MCF 10A (cell line): ENCODE measurements at regions not wholly inside any gene's neighbourhood (a gene's known extent, or its start where the extent isn't known, plus 50 kb on each side); places are given as distances from the start of the nearest gene placed in this dataset.

Experiments
- BruUV-seq: library from RNA; stranded (reverse); fragments of 400-500 nt; replicated peaks from 2 replicates; lab custom pipeline; 2021; lab: Mats Ljungman, UMichigan
- CTCF ChIA-PET: fragments of 300-600 bp; sonication (Branson Sonifier 250); formaldehyde crosslinking; extraction: SDS; loops from one replicate; lab custom pipeline; 2021; ENCODE audit warnings: antibody characterized with exemption, inconsistent platforms; lab: Yijun Ruan, JAX
- POLR2A ChIA-PET: fragments of 300-600, 350-650 bp; sonication (Branson Sonifier 250); formaldehyde crosslinking; extraction: SDS; loops from one replicate; lab custom pipeline; 2020; ENCODE audit warnings: antibody characterized with exemption, inconsistent platforms; lab: Yijun Ruan, JAX
- DNase-seq: peaks from one replicate; pipeline ENCODE4 v3.0.0-alpha.2; 2018; ENCODE audit not compliant: unreplicated experiment
- H3K27ac Mint-ChIP-seq: one replicate; pipeline ENCODE4 v1.8.0; 2022; ENCODE audit warnings: mild to moderate bottlenecking, low read depth, mixed read lengths; ENCODE audit not compliant: unreplicated experiment
- H3K27me3 Mint-ChIP-seq: one replicate; pipeline ENCODE4 v1.8.0; 2022; ENCODE audit warnings: mixed read lengths; ENCODE audit not compliant: insufficient read depth, unreplicated experiment
- H3K36me3 Mint-ChIP-seq: one replicate; pipeline ENCODE4 v1.8.0; 2022; ENCODE audit warnings: mild to moderate bottlenecking, moderate library complexity, mixed read lengths; ENCODE audit not compliant: insufficient read depth, unreplicated experiment
- H3K4me1 Mint-ChIP-seq: one replicate; pipeline ENCODE4 v1.8.0; 2022; ENCODE audit warnings: mixed read lengths; ENCODE audit not compliant: insufficient read depth, unreplicated experiment
- H3K4me3 Mint-ChIP-seq: one replicate; pipeline ENCODE4 v1.8.0; 2022; ENCODE audit warnings: mild to moderate bottlenecking, moderate library complexity, mixed read lengths; ENCODE audit not compliant: unreplicated experiment
- H3K9me3 Mint-ChIP-seq: one replicate; pipeline ENCODE4 v1.8.0; 2022; ENCODE audit warnings: mixed read lengths; ENCODE audit not compliant: unreplicated experiment
- CTCF ChIP-seq: fragments of 200-600 bp; IDR thresholded peaks from one replicate; pipeline ENCODE4 v1.8.0; 2022; ENCODE audit warnings: antibody characterized with exemption, mild to moderate bottlenecking; ENCODE audit not compliant: unreplicated experiment
- intact Hi-C: fragments of 100-400 bp; cut with micrococcal nuclease; formaldehyde crosslinking; loops from 2 replicates; pipeline ENCODE4 v1.14.1; 2022

GRCh38 chr5:6143523-6143922, 234.8 kb downstream of the MED10 start:
- no TSS peak for BruUV-seq
- ChIA-PET POLR2A (no interaction called here), CTCF (interaction anchor here (0.6 to 0.8 kb wide), 2 partner anchors 10 to 29 kb away, joined by 3 to 5 read pairs; no protein-coding TSS in a partner anchor)
- H3K27me3 Mint-ChIP-seq = peaks cover 24% of the 10 kb centered on the region
- no peaks in the 10 kb centered on the region for H3K36me3 Mint-ChIP-seq
- no peak overlapping the region for H3K4me3 Mint-ChIP-seq
- intact Hi-C loops = no loop called here
- no peaks in the 10 kb centered on the region for H3K9me3 Mint-ChIP-seq
- no peak overlapping the region for H3K27ac Mint-ChIP-seq
- no peak for DNase-seq
- no peaks in the 10 kb centered on the region for H3K4me1 Mint-ChIP-seq
- no peak for TF ChIP-seq CTCF

- no peaks in the 10 kb centered on the region for H3K4me1 Mint-ChIP-seq
- TF ChIP-seq CTCF = no peak
- CTCF ChIA-PET = interaction anchor here (0.6 to 0.9 kb wide), 2 partner anchors 9 to 499 kb away, joined by 3 to 4 read pairs; no protein-coding TSS in a partner anchor
These were observed 236.0 kb downstream of the MED10 start for GRCh38 chr5:6142353-6142752.

GRCh38 chr5:6140219-6140618, 238.1 kb downstream of the MED10 start:
- Mint-ChIP-seq H3K27me3 (no peaks in the 10 kb centered on the region), H3K9me3 (no peaks in the 10 kb centered on the region), H3K36me3 (no peaks in the 10 kb centered on the region), H3K4me3 (no peak overlapping the region), H3K4me1 (no peaks in the 10 kb centered on the region), H3K27ac (no peak overlapping the region)
- BruUV-seq = no TSS peak
- DNase-seq = no peak
- ChIA-PET CTCF (interaction anchor here (0.6 to 0.7 kb wide), 2 partner anchors 125 to 540 kb away, joined by 3 read pairs; no protein-coding TSS in a partner anchor), POLR2A (interaction anchor here (1.2 kb wide), 1 partner anchor 19 kb away, joined by 4 read pairs; no protein-coding TSS in a partner anchor)
- intact Hi-C loops = no loop called here
- no peak for TF ChIP-seq CTCF

More at GRCh38 chr5:6142353-6142752, 236.0 kb downstream of the MED10 start:
- no peaks in the 10 kb centered on the region for H3K36me3 Mint-ChIP-seq
- intact Hi-C loops = no loop called here
- H3K27me3 Mint-ChIP-seq = peaks cover 21% of the 10 kb centered on the region
- no peak for DNase-seq
- BruUV-seq = no TSS peak
- no peak overlapping the region for H3K27ac Mint-ChIP-seq
- H3K4me3 Mint-ChIP-seq = no peak overlapping the region
- H3K9me3 Mint-ChIP-seq = no peaks in the 10 kb centered on the region
- POLR2A ChIA-PET = interaction anchor here (0.7 kb wide), 1 partner anchor 34 kb away, joined by 3 read pairs; no protein-coding TSS in a partner anchor

GRCh38 chr5:6135977-6136376, 242.4 kb downstream of the MED10 start:
- Mint-ChIP-seq H3K4me3 (no peak overlapping the region), H3K27me3 (no peaks in the 10 kb centered on the region), H3K27ac (no peak overlapping the region), H3K4me1 (no peaks in the 10 kb centered on the region), H3K9me3 (no peaks in the 10 kb centered on the region), H3K36me3 (no peaks in the 10 kb centered on the region)
- intact Hi-C loops = no loop called here
- TF ChIP-seq CTCF = no peak
- POLR2A ChIA-PET = no interaction called here
- CTCF ChIA-PET = no interaction called here
- no peak for DNase-seq
- no TSS peak for BruUV-seq
